ENCODE measurements at regions not wholly inside any gene's neighbourhood (a gene's known extent, or its start where the extent isn't known, plus 50 kb on each side); places are given as distances from the start of the nearest gene placed in this dataset.

DNA sequence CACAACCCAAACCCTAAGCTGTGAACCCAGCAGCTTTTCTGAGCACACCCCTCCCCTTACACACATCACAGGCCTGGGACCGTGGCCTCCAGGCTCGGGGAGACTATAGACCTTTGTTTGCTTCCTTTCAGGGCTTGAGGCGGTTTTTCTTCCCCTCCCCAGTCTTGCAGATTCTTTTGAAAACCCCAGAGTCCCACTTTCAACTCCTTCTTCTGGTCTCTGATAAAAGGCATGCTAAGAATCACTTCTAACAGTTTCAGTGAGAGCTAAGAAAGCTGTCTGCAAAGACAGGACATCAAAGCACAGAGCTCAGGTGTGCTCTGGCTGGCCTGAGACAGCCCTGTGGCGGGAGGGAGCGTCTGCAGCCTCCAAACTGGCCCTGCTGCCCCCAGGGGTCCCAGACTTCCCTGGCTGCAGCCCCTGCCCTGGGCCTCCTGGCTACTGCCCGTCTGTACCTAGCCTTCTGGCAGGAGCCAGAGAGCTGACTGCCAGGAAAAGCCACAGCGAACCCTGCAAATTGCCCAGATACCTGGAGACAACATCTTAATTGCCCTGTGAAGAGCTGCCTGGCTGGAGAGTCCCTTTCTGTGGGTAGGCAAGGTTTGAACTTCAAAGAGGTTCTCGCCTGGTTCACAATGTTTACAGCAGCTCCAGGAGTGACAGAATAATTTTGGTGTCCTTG is 138.9 kb downstream of the GADD45G start:
- ChIA-PET CTCF (no interaction called here), RAD21 (ENCODE audit: low non-redundant PET in 1 of 2, low total read pairs in 2 of 2, uncharacterized antibody in 2 of 2, unreplicated experiment in 2 of 2) (no interaction called here)
- intact Hi-C loops (cut with micrococcal nuclease), result no loop called here

More for the DNA sequence above, 138.9 kb downstream of the GADD45G start:
- no peak overlapping the region for H3K4me3 ChIP-seq (replicated peaks in 1 of 2; ENCODE audit: low read depth in 1 of 2, low read length in 2 of 2)
- no peaks in the 10 kb centered on the region for H3K4me1 ChIP-seq (ENCODE audit: control insufficient read depth in 1 of 2, insufficient read depth in 2 of 2, low read length in 2 of 2)
- H3K9me3 ChIP-seq (ENCODE audit: control insufficient read depth in 1 of 2, insufficient read depth in 1 of 2, low read depth in 1 of 2, low read length in 2 of 2), result no peaks in the 10 kb centered on the region
- H4K20me1 ChIP-seq (ENCODE audit: insufficient read depth), result no peaks in the 10 kb centered on the region
- no peak for TF ChIP-seq CTCF (IDR thresholded peaks at IDR 0.05 in 2 of 3, conservative IDR thresholded peaks at IDR 0.05 in 1 of 3; ENCODE audit: borderline replicate concordance in 1 of 3, insufficient read depth in 1 of 3, low read depth in 2 of 3, low read length in 2 of 3)
- TF ChIP-seq ZNF274 (IDR thresholded peaks at IDR 0.05; ENCODE audit: low read depth, low read length), result no peak
- TF ChIP-seq, protein P1, sequence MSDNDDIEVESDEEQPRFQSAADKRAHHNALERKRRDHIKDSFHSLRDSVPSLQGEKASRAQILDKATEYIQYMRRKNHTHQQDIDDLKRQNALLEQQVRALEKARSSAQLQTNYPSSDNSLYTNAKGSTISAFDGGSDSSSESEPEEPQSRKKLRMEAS (IDR thresholded peaks at IDR 0.05), result no peak
- TF ChIP-seq, protein P2, sequence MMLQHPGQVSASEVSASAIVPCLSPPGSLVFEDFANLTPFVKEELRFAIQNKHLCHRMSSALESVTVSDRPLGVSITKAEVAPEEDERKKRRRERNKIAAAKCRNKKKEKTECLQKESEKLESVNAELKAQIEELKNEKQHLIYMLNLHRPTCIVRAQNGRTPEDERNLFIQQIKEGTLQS (IDR thresholded peaks at IDR 0.05), result no peak
- no peak for TF ChIP-seq CEBPB (IDR thresholded peaks at IDR 0.05; ENCODE audit: low read depth)
- TF ChIP-seq EGR1 (IDR thresholded peaks at IDR 0.05; ENCODE audit: low read depth), result no peak
- no peak for TF ChIP-seq RAD21 (IDR thresholded peaks at IDR 0.05; ENCODE audit: low read depth)
- TF ChIP-seq JUND (IDR thresholded peaks at IDR 0.05), result no peak
- no peak for TF ChIP-seq CBX3 (IDR thresholded peaks at IDR 0.05; ENCODE audit: low read depth)
- TF ChIP-seq ZBTB33 (IDR thresholded peaks at IDR 0.05; ENCODE audit: extremely low read depth, insufficient replicate concordance, low read length), result no peak
- TF ChIP-seq SP1 (IDR thresholded peaks at IDR 0.05; ENCODE audit: low read depth), result no peak
- no peak for TF ChIP-seq REST (IDR thresholded peaks at IDR 0.05; ENCODE audit: low read depth)
- no peak for TF ChIP-seq POLR2A (IDR thresholded peaks at IDR 0.05; ENCODE audit: borderline replicate concordance, extremely low read depth, insufficient read depth, insufficient read length)
- no peak for TF ChIP-seq ZFX (IDR thresholded peaks at IDR 0.05)
- no peak for TF ChIP-seq ELF1 (IDR thresholded peaks at IDR 0.05; ENCODE audit: borderline replicate concordance, low read depth)
- TF ChIP-seq SIN3A (IDR thresholded peaks at IDR 0.05; ENCODE audit: low read depth), result no peak
- no peak for TF ChIP-seq SRF (IDR thresholded peaks at IDR 0.05; ENCODE audit: low read depth)
- TF ChIP-seq FOSL1 (IDR thresholded peaks at IDR 0.05; ENCODE audit: low read depth), result no peak
- H3K27me3 ChIP-seq (ENCODE audit: insufficient read depth, low read length), result peaks cover 11% of the 10 kb centered on the region; the same call in 1 of the 2 replicates
- POLR2A ChIA-PET, result no interaction called here
- H3K4me2 ChIP-seq (ENCODE audit: low read length), result no peak overlapping the region
- ATAC-seq (no peak), DNase-seq (ENCODE audit: low read depth, low spot score) (no peak)
- H3K27ac ChIP-seq (ENCODE audit: low read depth, low read length), result no peak overlapping the region
- H3K36me3 ChIP-seq (ENCODE audit: control insufficient read depth in 1 of 2, insufficient read depth in 2 of 2, low read length in 2 of 2), result no peaks in the 10 kb centered on the region
- BruUV-seq (replicated peaks), result no TSS peak
- H3K79me2 ChIP-seq (ENCODE audit: insufficient read depth, low read length), result no peaks in the 10 kb centered on the region
- no peaks in the 10 kb centered on the region for H3K9me2 ChIP-seq (ENCODE audit: insufficient read depth)
- no peak overlapping the region for H3K9ac ChIP-seq (ENCODE audit: low read length)
- no peak overlapping the region for H2AFZ ChIP-seq (ENCODE audit: low read depth, low read length, poor library complexity, severe bottlenecking)
